Thyroid gland (tissue), 4 donors: ENCODE measurements at regions not wholly inside any gene's neighbourhood (a gene's known extent, or its start where the extent isn't known, plus 50 kb on each side); places are given as distances from the start of the nearest gene placed in this dataset.

Experiments used
- CTCF ChIP-seq, 6 experiments: fragments of 200-600 bp in 3 of 6; fragments of 450-650 bp in 3 of 6; sonication (generic) in 3 of 6; IDR thresholded peaks; one replicate each; pipeline ENCODE4 v1.5.1; 2016 to 2019; ENCODE audit warnings: antibody characterized with exemption in 6 of 6, mild to moderate bottlenecking in 2 of 6, inconsistent platforms in 1 of 6, moderate library complexity in 1 of 6
- POLR2A ChIP-seq, 2 donors: fragments of 450-650 bp; IDR thresholded peaks; one replicate each; pipeline ENCODE4 v1.6.1; 2017; ENCODE audit warnings: antibody characterized with exemption in 2 of 2, mild to moderate bottlenecking in 2 of 2, moderate library complexity in 1 of 2

- no peak for TF ChIP-seq CTCF (IDR thresholded peaks at IDR 0.05)
- TF ChIP-seq POLR2A (IDR thresholded peaks at IDR 0.05): no peak
Measured at GRCh38 chr2:16939771-16940170, 274.1 kb upstream of the CYRIA start.
